Ovary (tissue), 7 donors: ENCODE measurements at regions not wholly inside any gene's neighbourhood (a gene's known extent, or its start where the extent isn't known, plus 50 kb on each side); places are given as distances from the start of the nearest gene placed in this dataset.

Experiments
- DNase-seq, 5 donors: peaks; one replicate each; pipeline ENCODE4 v3.0.0-alpha.2; 2019 to 2020
- H3K27ac ChIP-seq, 2 donors: fragments of 200-600 bp; one replicate each; pipeline versions ENCODE4 v1.5.1 to v1.8.0; 2019 to 2022
- H3K27me3 ChIP-seq: fragments of 200-600 bp; one replicate; pipeline ENCODE4 v1.8.0; 2022
- H3K36me3 ChIP-seq: fragments of 200-600 bp; sonication (generic); one replicate; pipeline ENCODE4 v1.5.1; 2019
- H3K4me1 ChIP-seq: one replicate; pipeline ENCODE4 v1.8.1; 2013; ENCODE audit warnings: mild to moderate bottlenecking, moderate library complexity; ENCODE audit not compliant: insufficient read depth
- H3K4me3 ChIP-seq: fragments of 200-600 bp; sonication (generic); one replicate; pipeline ENCODE4 v1.5.1; 2017
- H3K9me3 ChIP-seq, 2 donors: fragments of 200-600 bp in 1 of 2; sonication (generic) in 1 of 2; one replicate each; pipeline versions ENCODE4 v1.5.1 to v1.8.1; 2013 to 2019; ENCODE audit warnings: mild to moderate bottlenecking in 1 of 2, moderate library complexity in 1 of 2
- EP300 ChIP-seq: sonication (generic); formaldehyde crosslinking; IDR thresholded peaks from one replicate; pipeline ENCODE4 v1.6.1; 2017; ENCODE audit warnings: antibody characterized with exemption
- POLR2A ChIP-seq: fragments of 450-650 bp; IDR thresholded peaks from one replicate; pipeline ENCODE4 v1.6.1; 2017; ENCODE audit warnings: antibody characterized with exemption, mild to moderate bottlenecking, moderate library complexity
- WGBS, 3 donors: extraction: QIAGEN DNeasy Blood & Tissue Kit in 1 of 3; methylation state at CpG; one replicate each; pipeline versions ENCODE4 v1.1.5 to v1.1.7; 2013 to 2017; 5-methylcytosine and 5-hydroxymethylcytosine counted together
- intact Hi-C, 4 donors: fragments of 100-400 bp; cut with DNase I; formaldehyde crosslinking; loops; one replicate each; pipeline versions ENCODE4 v1.11.0 to v1.15.1; 2022 to 2023
- TF ChIP-seq, protein P1 (sequence below), 3 donors: fragments of 450-650 bp in 2 of 3; fragments of 200-600 bp in 1 of 3; IDR thresholded peaks; one replicate each; pipeline versions ENCODE4 v1.5.1 to v1.8.0; 2016 to 2022; ENCODE audit warnings: antibody characterized with exemption in 3 of 3, mild to moderate bottlenecking in 1 of 3
- donor health status: DM: no; HTN: no; CAD: no; lungs with moderate emphysema.
- donor health status: DM: no; HTN: no; CAD: no.
- donor health status: Bipolar disorder and iron deficiency.
- donor health status: DM: no; HTN: no; CAD: no.
- donor health status: DM: yes; HTN: yes; CAD: no.

DNA sequence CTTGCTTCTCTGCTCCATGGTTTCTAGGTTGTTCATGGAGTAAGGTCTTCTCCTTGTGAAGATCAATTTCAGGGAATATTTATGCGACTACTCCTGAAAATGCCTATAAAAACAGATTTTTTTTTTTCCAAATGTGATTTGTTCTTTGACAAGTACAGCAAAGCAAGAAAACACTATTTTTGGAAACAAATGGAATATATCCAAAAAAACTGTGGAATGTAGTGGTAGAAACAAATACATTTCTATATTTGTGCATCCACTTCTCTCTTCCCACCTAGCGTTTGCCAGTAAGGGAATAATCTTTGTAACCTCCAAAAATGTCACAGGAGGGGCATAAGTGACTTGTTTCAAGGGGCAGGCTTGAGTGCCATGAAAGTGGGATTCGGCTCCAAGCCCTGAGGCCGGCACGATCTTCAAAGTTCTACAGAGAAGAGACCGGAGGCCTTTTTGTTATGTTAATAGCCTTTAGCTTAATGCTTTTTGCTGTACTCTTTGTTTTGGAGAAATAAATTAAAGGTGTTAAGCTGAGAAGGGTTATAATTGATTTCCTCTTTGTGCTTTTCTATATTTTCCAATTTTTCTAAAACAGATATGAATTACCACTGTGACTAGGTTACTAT is 200.6 kb downstream of the NRP2 start:
- no peaks in the 10 kb centered on the region for H3K9me3 ChIP-seq
- no peak for DNase-seq
- no peaks in the 10 kb centered on the region for H3K27me3 ChIP-seq
- no peak overlapping the region for H3K4me3 ChIP-seq
- no peaks in the 10 kb centered on the region for H3K36me3 ChIP-seq
- no peak overlapping the region for H3K27ac ChIP-seq
- H3K4me1 ChIP-seq: no peaks in the 10 kb centered on the region
- intact Hi-C loops: loop anchor here in 1 of 4 donors (10.0 kb wide), 1 partner anchor 108 kb away; no protein-coding TSS in a partner anchor
- WGBS, 3 donors: 45 to 53% (median 51%) methylated on average over 6 of the region's 6 CpGs
- TF ChIP-seq EP300: no peak
- no peak for TF ChIP-seq POLR2A
- TF ChIP-seq, protein P1, sequence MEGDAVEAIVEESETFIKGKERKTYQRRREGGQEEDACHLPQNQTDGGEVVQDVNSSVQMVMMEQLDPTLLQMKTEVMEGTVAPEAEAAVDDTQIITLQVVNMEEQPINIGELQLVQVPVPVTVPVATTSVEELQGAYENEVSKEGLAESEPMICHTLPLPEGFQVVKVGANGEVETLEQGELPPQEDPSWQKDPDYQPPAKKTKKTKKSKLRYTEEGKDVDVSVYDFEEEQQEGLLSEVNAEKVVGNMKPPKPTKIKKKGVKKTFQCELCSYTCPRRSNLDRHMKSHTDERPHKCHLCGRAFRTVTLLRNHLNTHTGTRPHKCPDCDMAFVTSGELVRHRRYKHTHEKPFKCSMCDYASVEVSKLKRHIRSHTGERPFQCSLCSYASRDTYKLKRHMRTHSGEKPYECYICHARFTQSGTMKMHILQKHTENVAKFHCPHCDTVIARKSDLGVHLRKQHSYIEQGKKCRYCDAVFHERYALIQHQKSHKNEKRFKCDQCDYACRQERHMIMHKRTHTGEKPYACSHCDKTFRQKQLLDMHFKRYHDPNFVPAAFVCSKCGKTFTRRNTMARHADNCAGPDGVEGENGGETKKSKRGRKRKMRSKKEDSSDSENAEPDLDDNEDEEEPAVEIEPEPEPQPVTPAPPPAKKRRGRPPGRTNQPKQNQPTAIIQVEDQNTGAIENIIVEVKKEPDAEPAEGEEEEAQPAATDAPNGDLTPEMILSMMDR (IDR thresholded peaks at IDR 0.05): no peak

DNA sequence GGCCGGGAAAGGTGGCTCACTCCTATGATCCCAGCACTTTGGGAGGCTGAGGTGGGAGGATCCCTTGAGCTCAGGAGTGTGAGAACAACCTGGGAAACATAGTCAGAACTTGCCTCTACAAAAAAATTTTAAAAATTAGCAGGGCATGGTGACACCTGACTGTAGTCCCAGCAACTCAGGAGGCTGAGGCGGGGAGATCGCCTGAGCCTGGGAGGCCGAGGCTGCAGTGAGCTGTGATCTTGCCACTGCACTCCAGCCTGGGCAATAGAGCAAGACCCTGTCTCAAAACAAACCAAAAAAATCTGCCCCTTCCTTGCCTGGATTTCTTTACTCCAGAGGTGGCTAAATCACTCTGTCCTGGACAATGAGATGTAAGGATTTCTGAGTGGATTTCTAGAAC is 197.7 kb downstream of the NRP2 start:
- intact Hi-C loops: loop anchor here in 1 of 4 donors (10.0 kb wide), 1 partner anchor 105 kb away; no protein-coding TSS in a partner anchor
- DNase-seq: no peak
- Histone ChIP-seq H3K27me3 (no peaks in the 10 kb centered on the region), H3K9me3 (no peaks in the 10 kb centered on the region), H3K36me3 (no peaks in the 10 kb centered on the region), H3K27ac (no peak overlapping the region), H3K4me3 (no peak overlapping the region), H3K4me1 (no peaks in the 10 kb centered on the region)
- 90 to 97% (median 95%) methylated on average over 4 of the region's 4 CpGs for WGBS, 3 donors
- no peak for TF ChIP-seq EP300
- no peak for TF ChIP-seq POLR2A
- TF ChIP-seq, protein P1 (IDR thresholded peaks at IDR 0.05): no peak

DNA sequence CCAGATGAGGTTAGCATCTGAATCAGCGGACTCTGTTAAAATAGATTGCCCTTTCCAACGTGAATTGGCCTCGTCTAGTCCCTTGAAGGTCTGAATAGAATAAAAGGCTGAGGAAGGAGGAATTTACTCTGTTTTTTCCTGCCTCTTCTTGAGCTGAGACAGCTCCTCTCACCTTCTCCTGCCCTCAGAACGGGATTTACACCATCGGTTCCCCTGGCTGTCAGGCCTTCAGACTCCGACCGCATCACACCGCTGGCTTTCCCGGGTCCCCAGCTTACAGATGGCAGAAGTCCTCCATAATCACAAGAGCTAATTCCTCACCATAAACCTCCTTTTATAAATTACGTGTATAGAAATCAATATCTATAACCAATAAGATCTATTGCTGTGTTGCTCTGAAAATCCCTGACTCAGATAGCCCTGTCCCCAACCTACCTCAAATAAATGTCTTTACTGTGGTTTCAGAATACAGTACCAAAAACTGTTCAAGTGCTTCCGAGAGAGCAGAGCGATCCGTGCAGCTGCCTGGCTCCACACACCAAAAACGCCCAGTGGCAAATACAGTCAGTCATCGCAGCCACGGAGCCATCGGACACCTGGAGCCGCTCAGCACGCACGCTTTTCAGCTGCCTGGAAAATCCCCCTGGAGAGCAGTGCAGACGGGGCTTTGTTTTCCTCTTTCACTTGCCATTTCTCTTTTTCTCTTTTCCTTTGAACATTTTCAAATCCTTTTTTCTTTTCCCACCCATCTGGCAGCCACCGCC is 196.9 kb downstream of the NRP2 start:
- Histone ChIP-seq H3K36me3 (no peaks in the 10 kb centered on the region), H3K27me3 (no peaks in the 10 kb centered on the region), H3K4me1 (no peaks in the 10 kb centered on the region), H3K4me3 (no peak overlapping the region), H3K9me3 (no peaks in the 10 kb centered on the region), H3K27ac (no peak overlapping the region)
- intact Hi-C loops: no loop called here
- TF ChIP-seq, protein P1 (IDR thresholded peaks at IDR 0.05): no peak
- TF ChIP-seq EP300: no peak
- no peak for TF ChIP-seq POLR2A
- no peak for DNase-seq
- WGBS, 3 donors: 88 to 92% (median 88%) methylated on average over 22 of the region's 22 CpGs

DNA sequence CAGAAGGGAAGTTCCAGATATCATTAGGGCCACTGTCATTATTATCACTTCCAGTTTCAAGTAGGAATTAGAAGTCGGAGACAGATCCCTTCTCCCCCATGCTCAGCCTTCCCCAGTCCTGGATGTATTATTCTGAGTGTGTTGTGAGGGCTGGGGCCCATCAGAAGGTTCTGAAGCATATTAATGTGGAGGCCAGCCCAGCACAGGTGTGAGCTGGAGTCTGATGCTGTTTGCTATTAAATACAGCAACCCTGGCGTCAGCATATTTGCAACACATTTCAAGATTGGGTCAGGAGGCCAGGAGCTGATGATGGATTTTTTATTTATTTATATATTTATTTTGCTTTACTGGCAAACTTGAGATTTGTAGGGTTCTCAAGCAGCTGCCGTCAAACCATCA is 195.2 kb downstream of the NRP2 start:
- Histone ChIP-seq H3K4me3 (no peak overlapping the region), H3K36me3 (no peaks in the 10 kb centered on the region), H3K27me3 (no peaks in the 10 kb centered on the region), H3K27ac (no peak overlapping the region), H3K4me1 (no peaks in the 10 kb centered on the region), H3K9me3 (no peaks in the 10 kb centered on the region)
- TF ChIP-seq POLR2A (no peak), EP300 (no peak)
- TF ChIP-seq, protein P1 (IDR thresholded peaks at IDR 0.05): no peak
- no peak for DNase-seq
- intact Hi-C loops: no loop called here
- WGBS, 3 donors: 81 to 88% (median 83%) methylated on average over 3 of the region's 3 CpGs
